GM21360 (cell line): ENCODE measurements at regions not wholly inside any gene's neighbourhood (a gene's known extent, or its start where the extent isn't known, plus 50 kb on each side); places are given as distances from the start of the nearest gene placed in this dataset.
"Not testable (repeated sequence)": the region's sequence is repeated elsewhere in the genome, so short reads cannot be mapped to it uniquely, and the experiment has no call there.

Source experiments
- ATAC-seq: cut with Tn5 transposase; IDR thresholded peaks from one replicate; pipeline ENCODE4 v1.9.1; 2021; ENCODE audit warnings: mild to moderate bottlenecking, moderate library complexity; ENCODE audit not compliant: unreplicated experiment

DNA sequence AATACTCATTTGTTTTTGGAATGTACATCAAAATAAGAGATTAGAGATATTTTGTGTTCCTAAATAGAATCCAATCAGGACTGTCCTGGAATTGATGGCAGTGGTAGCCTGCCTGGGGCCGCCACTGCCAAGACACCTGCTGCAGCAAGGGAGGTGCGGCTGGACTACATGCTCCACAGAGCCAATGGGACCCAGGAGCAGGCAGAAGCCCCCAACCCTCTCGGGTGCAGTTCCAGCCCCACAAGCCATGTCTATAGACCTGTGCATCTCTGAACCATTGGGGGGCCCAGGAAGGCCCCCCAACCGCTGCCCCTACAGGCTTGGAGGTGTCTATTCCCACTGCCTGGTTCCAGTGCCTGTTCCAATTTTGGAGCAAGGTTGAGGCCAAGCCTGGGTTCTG is 1524.3 kb downstream of the PCDH18 start:
- ATAC-seq = no peak

DNA sequence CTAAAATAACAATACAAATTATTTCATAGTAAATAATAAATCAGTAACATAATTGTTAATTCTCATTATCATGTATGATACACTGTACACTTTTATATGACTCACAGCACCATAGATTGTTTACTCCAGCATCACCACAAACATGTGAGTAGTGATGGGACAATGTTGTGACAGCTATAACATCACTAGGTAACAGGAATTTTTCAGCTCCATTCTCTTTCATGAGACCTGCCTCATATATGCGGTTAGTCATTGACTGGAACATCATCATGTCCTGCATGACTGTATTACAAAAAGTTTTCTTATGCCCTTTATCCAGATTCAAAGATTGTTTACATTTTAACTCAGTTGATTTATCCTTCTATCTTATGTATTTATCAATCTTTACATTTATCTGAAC is 1530.0 kb downstream of the PCDH18 start:
- no peak for ATAC-seq

DNA sequence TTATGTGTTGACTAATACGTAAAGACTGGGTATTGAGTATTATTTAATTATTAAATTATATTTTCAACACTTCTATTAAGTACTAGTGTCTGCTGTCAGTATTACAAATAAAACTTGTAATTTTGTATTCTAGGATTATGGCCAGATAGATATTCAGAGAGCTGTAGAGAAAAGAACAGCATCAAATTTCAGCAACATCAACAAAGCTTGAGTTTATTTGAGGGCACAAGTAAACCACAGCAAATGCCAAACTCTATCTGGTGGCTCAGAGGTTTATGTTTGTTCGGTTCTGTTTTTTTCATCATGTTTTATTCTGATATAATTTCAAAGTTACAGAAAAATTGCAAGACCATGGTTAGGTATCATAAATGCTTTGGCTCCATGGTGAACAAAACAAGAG is 1530.5 kb downstream of the PCDH18 start:
- ATAC-seq = no peak

GRCh38 chr4:136000246-136000645 is 1532.0 kb downstream of the PCDH18 start:
- no peak for ATAC-seq

DNA sequence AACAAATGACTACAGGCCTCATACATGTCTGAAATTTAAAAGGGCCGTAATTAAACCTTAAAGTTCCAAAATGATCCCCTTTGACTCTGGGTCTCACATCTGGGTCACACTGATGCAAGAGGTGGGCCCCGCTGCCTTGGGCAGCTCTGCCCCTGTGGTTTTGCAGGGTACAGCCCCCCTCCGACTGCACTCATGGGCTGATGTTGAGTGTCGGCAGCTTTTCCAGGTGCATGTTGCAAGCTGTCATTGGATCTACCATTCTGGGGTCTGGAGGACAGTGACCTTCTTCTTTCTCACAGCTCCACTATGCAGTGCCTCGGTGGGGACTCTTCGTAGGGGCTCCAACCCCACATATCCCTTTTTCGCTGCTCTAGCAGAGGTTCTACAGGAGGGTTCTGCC is 1537.9 kb downstream of the PCDH18 start:
- ATAC-seq = no peak

DNA sequence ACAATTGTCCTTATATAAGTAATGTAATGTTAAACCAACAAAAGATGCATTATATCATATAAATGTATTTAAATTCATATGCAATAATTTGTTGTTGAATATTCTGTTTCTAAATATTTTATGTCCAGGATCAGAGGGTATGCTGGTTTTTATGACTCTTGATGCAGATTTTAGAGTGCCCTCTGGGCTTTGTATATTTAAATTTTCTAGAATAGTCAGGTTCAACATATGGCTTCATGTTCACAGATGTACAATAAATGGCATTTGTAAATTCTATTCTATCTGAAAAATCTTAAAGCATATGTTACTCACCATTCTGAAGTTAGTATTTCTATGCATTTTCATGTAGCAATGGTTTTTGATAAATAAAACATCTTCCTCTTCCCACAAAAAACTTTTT is 1555.4 kb downstream of the PCDH18 start:
- ATAC-seq = no peak

- no peak for ATAC-seq
Observed at GRCh38 chr4:135966936-135967335, 1565.4 kb downstream of the PCDH18 start.

DNA sequence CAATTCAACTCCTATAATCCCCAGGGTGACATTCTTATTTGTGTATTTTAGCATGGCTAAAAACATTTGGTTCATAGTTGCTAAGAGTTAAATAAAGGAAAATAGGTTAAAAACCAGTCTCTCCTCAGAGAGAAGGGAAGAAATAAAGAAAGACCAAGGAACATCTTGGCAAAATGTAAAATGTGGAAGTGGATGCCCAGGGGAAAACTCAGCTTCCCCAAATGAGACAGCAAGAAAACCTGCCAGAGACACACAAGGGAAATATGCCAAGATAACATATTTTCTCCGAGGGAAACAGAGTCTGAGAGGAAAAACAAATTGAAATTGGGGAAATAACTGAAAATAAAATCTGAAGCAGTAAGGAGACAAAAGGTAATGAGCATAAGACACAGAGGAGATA is 1569.3 kb downstream of the PCDH18 start:
- ATAC-seq = no peak

- ATAC-seq = no peak
Observed at GRCh38 chr4:135949931-135950330, 1582.4 kb downstream of the PCDH18 start.

- ATAC-seq = no peak
Observed at GRCh38 chr4:135948797-135949196, 1583.5 kb downstream of the PCDH18 start.

DNA sequence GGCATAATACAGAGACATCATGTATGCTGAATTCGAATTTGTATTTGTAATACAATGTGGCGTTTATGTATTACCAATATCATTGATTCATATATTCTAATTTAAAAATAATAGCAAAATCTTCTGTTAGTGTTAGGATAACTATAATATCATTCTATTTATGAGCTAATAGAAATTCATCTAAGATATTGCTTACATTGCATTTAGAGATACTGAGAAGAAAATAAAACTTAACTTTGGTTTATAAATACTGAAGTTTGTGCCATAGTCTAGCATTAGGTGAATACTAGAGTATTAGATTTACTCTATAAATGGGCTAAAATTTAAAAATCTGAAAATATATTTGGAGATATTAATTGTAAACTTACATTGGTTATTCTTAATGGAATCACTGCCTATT is 1590.6 kb downstream of the PCDH18 start:
- ATAC-seq = no peak

DNA sequence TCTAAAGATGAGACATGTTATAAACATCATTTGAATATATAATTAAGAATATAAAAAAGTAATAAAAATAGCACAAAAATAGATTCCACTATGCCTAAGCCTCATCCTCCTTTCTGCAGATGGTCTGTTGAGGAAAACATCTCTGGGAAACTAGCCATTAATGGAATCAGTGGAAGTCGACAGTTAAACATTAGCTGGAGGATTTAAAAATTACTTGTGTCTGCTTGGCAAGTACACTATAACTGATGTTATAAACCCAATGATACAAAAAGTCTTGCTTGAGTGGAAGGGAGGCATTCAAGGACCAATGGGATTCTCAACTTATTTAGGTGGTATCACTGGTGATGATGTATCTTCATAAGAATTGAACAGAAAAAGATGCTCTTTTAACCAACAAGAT is 1598.3 kb downstream of the PCDH18 start:
- ATAC-seq = no peak

GRCh38 chr4:135927651-135928050 is 1604.6 kb downstream of the PCDH18 start:
- no peak for ATAC-seq

DNA sequence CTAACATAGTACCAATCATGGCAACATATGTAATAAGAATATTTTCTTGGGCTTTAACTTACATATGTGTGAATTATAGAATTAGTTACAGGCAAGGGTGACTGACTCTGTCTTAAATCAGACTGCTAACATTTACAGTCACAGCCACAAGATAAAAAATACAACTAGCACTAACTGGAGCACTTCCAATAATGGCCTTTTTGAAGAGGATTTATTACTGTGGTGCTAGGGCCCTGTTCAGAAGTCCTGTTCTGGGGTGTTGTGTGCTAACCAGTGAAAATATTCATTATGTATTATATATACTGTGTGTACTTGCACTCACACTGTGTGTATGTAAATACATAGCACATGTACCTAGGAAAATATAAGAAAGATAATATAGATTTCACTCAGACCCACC is 1611.2 kb downstream of the PCDH18 start:
- no peak for ATAC-seq

DNA sequence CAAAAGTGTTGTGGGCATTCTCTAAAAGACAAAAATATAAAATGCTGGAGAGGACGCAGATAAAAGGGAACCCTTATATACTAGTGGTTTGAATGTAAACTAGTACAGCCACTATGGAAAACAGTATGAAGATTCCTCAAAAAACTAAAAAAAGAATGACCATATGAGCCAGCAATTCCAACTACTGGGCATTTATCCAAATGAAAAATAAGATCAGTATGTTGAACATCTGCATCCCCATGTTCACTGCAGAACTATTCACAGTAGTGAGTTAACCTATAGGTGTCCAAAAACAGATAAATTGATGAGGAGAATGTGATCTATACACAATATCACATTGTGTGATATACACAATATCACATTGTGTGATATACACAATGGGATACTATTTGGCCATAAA is 1615.3 kb downstream of the PCDH18 start:
- no peak for ATAC-seq

DNA sequence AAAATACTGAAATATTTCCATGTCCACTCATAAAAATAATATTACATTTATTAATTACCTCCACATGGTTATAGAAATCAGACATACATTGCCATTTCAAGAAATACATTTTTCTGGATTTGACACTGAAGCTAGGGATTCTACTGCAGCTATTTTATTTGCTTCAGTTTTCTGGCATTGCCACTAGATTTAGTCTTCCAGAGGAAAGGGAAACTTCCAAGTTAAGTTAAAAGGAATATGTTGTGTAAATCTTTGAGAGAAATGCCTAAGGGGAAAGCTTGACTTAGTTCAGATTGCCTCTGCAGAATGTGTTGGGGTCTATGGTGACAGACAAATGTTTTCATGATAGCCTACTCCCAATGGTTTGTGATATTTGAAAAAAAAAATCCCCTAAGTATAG is 1631.3 kb downstream of the PCDH18 start:
- ATAC-seq = no peak

DNA sequence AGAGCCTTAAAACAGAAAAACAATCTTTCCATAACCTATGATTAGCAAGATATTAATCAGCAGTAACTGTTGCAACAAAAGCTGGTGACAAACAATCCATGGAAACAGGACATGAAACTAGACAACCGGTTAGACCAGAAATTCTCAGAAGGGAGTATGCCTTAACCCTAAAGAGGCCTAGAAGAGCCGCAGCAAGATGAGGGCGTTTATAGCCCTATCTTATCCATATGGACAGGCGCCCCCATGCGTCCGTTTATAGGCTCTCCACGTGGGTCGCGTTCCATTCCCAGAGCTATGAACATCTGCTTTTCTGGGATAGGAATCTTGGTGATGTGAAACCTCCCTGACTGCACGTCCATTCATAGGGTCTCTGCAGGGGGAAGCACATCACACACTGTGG is 1662.7 kb upstream of the PABPC4L start:
- ATAC-seq = not testable (repeated sequence)

DNA sequence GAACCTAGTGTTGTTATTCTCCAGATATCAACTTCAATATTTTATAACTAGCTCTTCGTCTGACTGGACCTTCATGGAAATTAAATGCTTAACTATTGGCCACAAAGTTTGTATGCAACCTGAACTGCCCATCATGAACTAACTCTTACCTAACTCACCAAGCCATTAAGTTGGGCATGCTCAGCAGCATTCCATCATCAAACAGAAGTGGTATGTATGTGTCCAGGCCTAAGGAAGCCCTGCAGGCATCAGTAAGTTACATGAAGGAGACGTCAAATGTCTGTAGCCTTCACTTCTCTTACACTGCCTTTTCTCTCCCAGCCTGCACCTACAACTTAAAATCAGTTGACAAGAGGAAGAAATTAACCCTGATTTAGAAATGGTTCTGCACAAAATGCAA is 1639.2 kb upstream of the PABPC4L start:
- ATAC-seq = no peak

GRCh38 chr4:135839712-135840111 is 1638.1 kb upstream of the PABPC4L start:
- ATAC-seq = no peak

GRCh38 chr4:135838889-135839288 is 1637.3 kb upstream of the PABPC4L start:
- no peak for ATAC-seq

DNA sequence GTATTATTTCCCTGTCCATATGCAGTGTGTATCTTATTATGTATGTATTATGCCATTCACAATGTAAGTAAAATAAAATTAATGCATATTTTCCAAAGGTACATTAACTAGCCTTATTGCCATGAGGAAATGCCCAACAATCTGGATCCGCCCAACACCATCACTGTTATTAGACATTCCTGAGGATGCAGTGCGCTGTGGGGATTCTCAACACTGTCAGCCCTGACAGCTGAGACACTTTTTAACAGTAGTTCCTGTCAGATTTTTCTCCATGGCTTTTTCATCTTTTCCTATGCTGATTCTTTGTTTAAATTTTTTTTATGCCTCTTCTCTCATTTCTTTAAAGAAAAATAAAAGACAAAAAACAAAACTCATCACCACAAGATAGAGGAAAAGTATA is 1632.9 kb upstream of the PABPC4L start:
- ATAC-seq = no peak

DNA sequence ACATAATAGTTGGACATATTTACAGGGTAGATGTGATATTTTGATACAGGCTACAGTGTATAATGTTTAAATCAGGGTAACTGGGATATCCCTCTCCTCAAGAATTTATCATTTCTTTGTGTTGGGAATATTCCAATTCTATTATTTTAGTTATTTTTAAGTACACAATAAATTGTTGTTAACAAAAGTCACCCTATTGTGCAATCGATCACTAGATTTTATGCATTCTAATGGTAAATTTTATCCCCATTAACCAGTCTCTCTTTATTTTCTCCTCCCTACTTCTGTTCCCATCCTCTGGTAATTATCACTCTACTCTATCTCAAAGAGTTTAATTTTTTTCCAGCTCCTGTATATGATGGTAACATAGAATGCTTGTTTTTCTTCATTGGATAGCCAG is 1631.9 kb upstream of the PABPC4L start:
- no peak for ATAC-seq

- no peak for ATAC-seq
Observed at GRCh38 chr4:135824759-135825296, 1623.2 kb upstream of the PABPC4L start.

GRCh38 chr4:135804785-135805184 is 1603.2 kb upstream of the PABPC4L start:
- no peak for ATAC-seq
